WTC11 (cell line): ENCODE measurements at regions not wholly inside any gene's neighbourhood (a gene's known extent, or its start where the extent isn't known, plus 50 kb on each side); places are given as distances from the start of the nearest gene placed in this dataset.

ENCODE experiments used
- ATAC-seq: fragments of 200-7000 bp; cut with Tn5 transposase; 2 replicates; pipeline ENCODE4 v1.10.0; 2021; ENCODE audit warnings: mild to moderate bottlenecking, moderate library complexity
- CTCF ChIA-PET: fragments of 300-600 bp; sonication (Branson Sonifier 250); formaldehyde crosslinking; loops from one replicate; lab custom pipeline; 2021; ENCODE audit warnings: antibody characterized with exemption; lab: Charles Lee
- POLR2A ChIA-PET: fragments of 350-600 bp; sonication (Branson Sonifier 250); formaldehyde crosslinking; loops from one replicate; lab custom pipeline; 2021; ENCODE audit warnings: antibody characterized with exemption; lab: Charles Lee
- DNase-seq: peaks from one replicate; pipeline ENCODE4 v3.0.0; 2021; ENCODE audit warnings: low spot score
- H3K27ac Mint-ChIP-seq: 2 replicates; pipeline ENCODE4 v1.8.0; 2021; ENCODE audit warnings: mixed read lengths
- H3K27me3 Mint-ChIP-seq: 2 replicates; pipeline ENCODE4 v1.8.0; 2021; ENCODE audit warnings: low read depth, mild to moderate bottlenecking, moderate library complexity, mixed read lengths
- H3K36me3 Mint-ChIP-seq: 2 replicates; pipeline ENCODE4 v1.8.0; 2021; ENCODE audit warnings: mixed read lengths
- H3K4me1 Mint-ChIP-seq: 2 replicates; pipeline ENCODE4 v1.8.0; 2022; ENCODE audit warnings: mixed read lengths
- H3K4me3 Mint-ChIP-seq: 2 replicates; pipeline ENCODE4 v1.8.0; 2021; ENCODE audit warnings: mild to moderate bottlenecking, moderate library complexity, mixed read lengths
- H3K9me3 Mint-ChIP-seq: 2 replicates; pipeline ENCODE4 v1.8.0; 2021; ENCODE audit warnings: mixed read lengths
- AR ChIP-seq: fragments of 250-450 bp; sonication (Bioruptor Pico); IDR thresholded peaks from 2 replicates; pipeline ENCODE4 v1.9.0; 2021; ENCODE audit warnings: mild to moderate bottlenecking
- ATF2 ChIP-seq: sonication (generic); formaldehyde crosslinking; IDR thresholded peaks from 2 replicates; pipeline ENCODE4 v1.8.1; 2022; ENCODE audit warnings: low read depth, missing genetic modification reagents, borderline replicate concordance
- ATF3 ChIP-seq: sonication (generic); formaldehyde crosslinking; conservative IDR thresholded peaks from 2 replicates; pipeline ENCODE4 v1.8.1; 2022; ENCODE audit warnings: mild to moderate bottlenecking, missing genetic modification reagents
- E2F5 ChIP-seq: sonication (generic); formaldehyde crosslinking; IDR thresholded peaks from 2 replicates; pipeline ENCODE4 v1.8.1; 2022; ENCODE audit warnings: mild to moderate bottlenecking, moderate library complexity, missing genetic modification reagents
- GTF2I ChIP-seq: fragments of 250-450 bp; sonication (Bioruptor Pico); conservative IDR thresholded peaks from 2 replicates; pipeline ENCODE4 v1.4.0; 2021; ENCODE audit warnings: mild to moderate bottlenecking
- KAT7 ChIP-seq: sonication (generic); formaldehyde crosslinking; IDR thresholded peaks from 2 replicates; pipeline ENCODE4 v1.8.1; 2023; ENCODE audit warnings: missing genetic modification reagents, mild to moderate bottlenecking, borderline replicate concordance
- NR2C2 ChIP-seq: sonication (generic); formaldehyde crosslinking; IDR thresholded peaks from 2 replicates; pipeline ENCODE4 v1.8.0; 2022; ENCODE audit warnings: mild to moderate bottlenecking, missing genetic modification reagents
- RORB ChIP-seq: fragments of 250-450 bp; sonication (Bioruptor Pico); IDR thresholded peaks from 2 replicates; pipeline ENCODE4 v1.9.0; 2021; ENCODE audit warnings: mild to moderate bottlenecking
- STAT6 ChIP-seq: sonication (generic); formaldehyde crosslinking; conservative IDR thresholded peaks from 2 replicates; pipeline ENCODE4 v1.8.1; 2023; ENCODE audit warnings: mild to moderate bottlenecking, low read depth, missing genetic modification reagents, moderate library complexity
- TEAD1 ChIP-seq: sonication (generic); formaldehyde crosslinking; IDR thresholded peaks from 2 replicates; pipeline ENCODE4 v1.8.0; 2022; ENCODE audit warnings: mild to moderate bottlenecking, missing genetic modification reagents
- ZMAT4 ChIP-seq: fragments of 250-450 bp; sonication (Bioruptor Pico); IDR thresholded peaks from 2 replicates; pipeline ENCODE4 v1.9.0; 2021; ENCODE audit warnings: mild to moderate bottlenecking
- ZNF138 ChIP-seq: sonication (generic); formaldehyde crosslinking; conservative IDR thresholded peaks from 2 replicates; pipeline ENCODE4 v1.8.1; 2022; ENCODE audit warnings: mild to moderate bottlenecking, moderate library complexity, missing genetic modification reagents
- ZNF317 ChIP-seq: sonication (generic); formaldehyde crosslinking; IDR thresholded peaks from 2 replicates; pipeline ENCODE4 v1.8.1; 2023; ENCODE audit warnings: low read depth, mild to moderate bottlenecking, moderate library complexity, missing genetic modification reagents, borderline replicate concordance
- ZNF512 ChIP-seq: sonication (generic); formaldehyde crosslinking; IDR thresholded peaks from 2 replicates; pipeline ENCODE4 v1.8.1; 2022; ENCODE audit warnings: missing genetic modification reagents, borderline replicate concordance

GRCh38 chr3:53402326-53402725 lies 55.0 kb upstream of the DCP1A start (continued):
- TF ChIP-seq ZNF512 (no peak), ZNF138 (CRISPR knock-in tag) (no peak), KAT7 (CRISPR knock-in tag) (no peak)

GRCh38 chr3:53411371-53411770 lies 64.0 kb upstream of the DCP1A start:
- H3K27me3 Mint-ChIP-seq = no peaks in the 10 kb centered on the region; the same call in none of the 2 replicates
- ChIA-PET POLR2A (no interaction called here), CTCF (no interaction called here)
- H3K9me3 Mint-ChIP-seq = peaks cover 39% of the 10 kb centered on the region
- DNase-seq = no peak
- H3K27ac Mint-ChIP-seq = no peak overlapping the region
- H3K36me3 Mint-ChIP-seq = peaks cover 11% of the 10 kb centered on the region
- no peak overlapping the region for H3K4me3 Mint-ChIP-seq
- no peak for ATAC-seq
- TF ChIP-seq STAT6 (CRISPR knock-in tag) = no peak
- no peak for TF ChIP-seq ZMAT4 (CRISPR knock-in tag)
- no peak for TF ChIP-seq GTF2I (CRISPR knock-in tag)
- TF ChIP-seq ATF3 = no peak
- no peak for TF ChIP-seq ATF2 (CRISPR knock-in tag)
- no peak for TF ChIP-seq RORB (CRISPR knock-in tag)
- TF ChIP-seq AR (CRISPR knock-in tag) = no peak
- TF ChIP-seq NR2C2 (CRISPR knock-in tag) = no peak
- no peak for TF ChIP-seq TEAD1
- TF ChIP-seq, all 79 proteins: peak for 0
- no peaks in the 10 kb centered on the region for H3K4me1 Mint-ChIP-seq

- H3K27me3 Mint-ChIP-seq = no peaks in the 10 kb centered on the region; the same call in none of the 2 replicates
- H3K36me3 Mint-ChIP-seq = peaks cover 11% of the 10 kb centered on the region
- H3K4me1 Mint-ChIP-seq = no peaks in the 10 kb centered on the region
- no peak for TF ChIP-seq E2F5 (CRISPR knock-in tag)
- TF ChIP-seq ZNF317 = peak; percentile 94
- ChIA-PET CTCF (no interaction called here), POLR2A (no interaction called here)
- ATAC-seq (no peak), DNase-seq (no peak)
- no peak overlapping the region for H3K4me3 Mint-ChIP-seq
- H3K9me3 Mint-ChIP-seq = peaks cover 39% of the 10 kb centered on the region
- no peak overlapping the region for H3K27ac Mint-ChIP-seq
Measured at GRCh38 chr3:53412953-53413352, 65.6 kb upstream of the DCP1A start.
